WTC11 (cell line): ENCODE measurements at regions not wholly inside any gene's neighbourhood (a gene's known extent, or its start where the extent isn't known, plus 50 kb on each side); places are given as distances from the start of the nearest gene placed in this dataset.

ENCODE experiments used
- ATAC-seq: fragments of 200-7000 bp; cut with Tn5 transposase; 2 replicates; pipeline ENCODE4 v1.10.0; 2021; ENCODE audit warnings: mild to moderate bottlenecking, moderate library complexity
- CTCF ChIA-PET: fragments of 300-600 bp; sonication (Branson Sonifier 250); formaldehyde crosslinking; loops from one replicate; lab custom pipeline; 2021; ENCODE audit warnings: antibody characterized with exemption; lab: Charles Lee
- POLR2A ChIA-PET: fragments of 350-600 bp; sonication (Branson Sonifier 250); formaldehyde crosslinking; loops from one replicate; lab custom pipeline; 2021; ENCODE audit warnings: antibody characterized with exemption; lab: Charles Lee
- DNase-seq: peaks from one replicate; pipeline ENCODE4 v3.0.0; 2021; ENCODE audit warnings: low spot score
- H3K27ac Mint-ChIP-seq: 2 replicates; pipeline ENCODE4 v1.8.0; 2021; ENCODE audit warnings: mixed read lengths
- H3K27me3 Mint-ChIP-seq: 2 replicates; pipeline ENCODE4 v1.8.0; 2021; ENCODE audit warnings: low read depth, mild to moderate bottlenecking, moderate library complexity, mixed read lengths
- H3K36me3 Mint-ChIP-seq: 2 replicates; pipeline ENCODE4 v1.8.0; 2021; ENCODE audit warnings: mixed read lengths
- H3K4me1 Mint-ChIP-seq: 2 replicates; pipeline ENCODE4 v1.8.0; 2022; ENCODE audit warnings: mixed read lengths
- H3K4me3 Mint-ChIP-seq: 2 replicates; pipeline ENCODE4 v1.8.0; 2021; ENCODE audit warnings: mild to moderate bottlenecking, moderate library complexity, mixed read lengths
- H3K9me3 Mint-ChIP-seq: 2 replicates; pipeline ENCODE4 v1.8.0; 2021; ENCODE audit warnings: mixed read lengths
- AFF4 ChIP-seq: sonication (generic); formaldehyde crosslinking; IDR thresholded peaks from 2 replicates; pipeline ENCODE4 v1.8.1; 2023; ENCODE audit warnings: mild to moderate bottlenecking, missing genetic modification reagents, borderline replicate concordance
- E2F1 ChIP-seq: sonication (generic); formaldehyde crosslinking; IDR thresholded peaks from 2 replicates; pipeline ENCODE4 v1.8.0; 2022; ENCODE audit warnings: mild to moderate bottlenecking, missing genetic modification reagents
- FOXK1 ChIP-seq: sonication (generic); formaldehyde crosslinking; IDR thresholded peaks from 2 replicates; pipeline ENCODE4 v1.8.0; 2022; ENCODE audit warnings: mild to moderate bottlenecking, moderate library complexity, missing genetic modification reagents
- GRHL2 ChIP-seq: fragments of 250-450 bp; sonication (Bioruptor Pico); IDR thresholded peaks from 2 replicates; pipeline ENCODE4 v1.8.0; 2022; ENCODE audit warnings: mild to moderate bottlenecking, moderate library complexity; ENCODE audit not compliant: insufficient replicate concordance, severe bottlenecking
- STAT6 ChIP-seq: sonication (generic); formaldehyde crosslinking; conservative IDR thresholded peaks from 2 replicates; pipeline ENCODE4 v1.8.1; 2023; ENCODE audit warnings: mild to moderate bottlenecking, low read depth, missing genetic modification reagents, moderate library complexity
- TCF7 ChIP-seq: sonication (generic); formaldehyde crosslinking; IDR thresholded peaks from 2 replicates; pipeline ENCODE4 v1.8.0; 2022; ENCODE audit warnings: mild to moderate bottlenecking, low read depth, missing genetic modification reagents, moderate library complexity
- ZBTB21 ChIP-seq: sonication (generic); formaldehyde crosslinking; IDR thresholded peaks from 2 replicates; pipeline ENCODE4 v1.8.1; 2023; ENCODE audit warnings: mild to moderate bottlenecking, missing genetic modification reagents, borderline replicate concordance
- ZNF121 ChIP-seq: sonication (generic); formaldehyde crosslinking; IDR thresholded peaks from 2 replicates; pipeline ENCODE4 v1.8.0; 2023; ENCODE audit warnings: missing genetic modification reagents
- ZNF138 ChIP-seq: sonication (generic); formaldehyde crosslinking; conservative IDR thresholded peaks from 2 replicates; pipeline ENCODE4 v1.8.1; 2022; ENCODE audit warnings: mild to moderate bottlenecking, moderate library complexity, missing genetic modification reagents
- ZNF425 ChIP-seq: fragments of 250-450 bp; sonication (Bioruptor Pico); conservative IDR thresholded peaks from 2 replicates; pipeline ENCODE4 v1.9.0; 2021; ENCODE audit warnings: mild to moderate bottlenecking
- TF ChIP-seq, protein P1 (sequence below): sonication (generic); formaldehyde crosslinking; conservative IDR thresholded peaks from 2 replicates; pipeline ENCODE4 v1.8.1; 2022; ENCODE audit warnings: mild to moderate bottlenecking, missing genetic modification reagents
- TF ChIP-seq, protein P2 (sequence below): fragments of 250-450 bp; sonication (Bioruptor Pico); IDR thresholded peaks from 2 replicates; pipeline ENCODE4 v2.1.2; 2022; ENCODE audit warnings: mild to moderate bottlenecking, moderate library complexity

- TF ChIP-seq, protein P1, sequence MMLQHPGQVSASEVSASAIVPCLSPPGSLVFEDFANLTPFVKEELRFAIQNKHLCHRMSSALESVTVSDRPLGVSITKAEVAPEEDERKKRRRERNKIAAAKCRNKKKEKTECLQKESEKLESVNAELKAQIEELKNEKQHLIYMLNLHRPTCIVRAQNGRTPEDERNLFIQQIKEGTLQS (CRISPR knock-in tag): no peak
These were observed 113.1 kb upstream of the TMCC3 start (continued) for GRCh38 chr12:94763462-94763861.

- Mint-ChIP-seq H3K27me3 (peaks cover 4% of the 10 kb centered on the region), H3K27ac (no peak overlapping the region), H3K4me3 (no peak overlapping the region), H3K9me3 (no peaks in the 10 kb centered on the region), H3K36me3 (no peaks in the 10 kb centered on the region), H3K4me1 (peaks cover 1% of the 10 kb centered on the region; the same call in 1 of the 2 replicates)
- TF ChIP-seq, protein P2, sequence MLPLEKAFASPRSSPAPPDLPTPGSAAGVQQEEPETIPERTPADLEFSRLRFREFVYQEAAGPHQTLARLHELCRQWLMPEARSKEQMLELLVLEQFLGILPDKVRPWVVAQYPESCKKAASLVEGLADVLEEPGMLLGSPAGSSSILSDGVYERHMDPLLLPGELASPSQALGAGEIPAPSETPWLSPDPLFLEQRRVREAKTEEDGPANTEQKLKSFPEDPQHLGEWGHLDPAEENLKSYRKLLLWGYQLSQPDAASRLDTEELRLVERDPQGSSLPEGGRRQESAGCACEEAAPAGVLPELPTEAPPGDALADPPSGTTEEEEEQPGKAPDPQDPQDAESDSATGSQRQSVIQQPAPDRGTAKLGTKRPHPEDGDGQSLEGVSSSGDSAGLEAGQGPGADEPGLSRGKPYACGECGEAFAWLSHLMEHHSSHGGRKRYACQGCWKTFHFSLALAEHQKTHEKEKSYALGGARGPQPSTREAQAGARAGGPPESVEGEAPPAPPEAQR (CRISPR knock-in tag): no peak
- no peak for TF ChIP-seq FOXK1 (CRISPR knock-in tag)
- TF ChIP-seq ZNF121 (CRISPR knock-in tag): no peak
- TF ChIP-seq ZNF138 (CRISPR knock-in tag): no peak
- no peak for TF ChIP-seq AFF4 (CRISPR knock-in tag)
- TF ChIP-seq TCF7 (CRISPR knock-in tag): no peak
- TF ChIP-seq ZBTB21 (CRISPR knock-in tag): no peak
- TF ChIP-seq E2F1 (CRISPR knock-in tag): no peak
- TF ChIP-seq GRHL2 (CRISPR knock-in tag): no peak
- TF ChIP-seq STAT6 (CRISPR knock-in tag): no peak
- TF ChIP-seq ZNF425 (CRISPR knock-in tag): no peak
- ATAC-seq (no peak), DNase-seq (no peak)
- CTCF ChIA-PET: interaction anchor here (0.6 to 1.3 kb wide), 4 partner anchors 14 to 112 kb away, joined by 3 to 5 read pairs (median 4); no protein-coding TSS in a partner anchor
- POLR2A ChIA-PET: no interaction called here
These were observed 112.6 kb upstream of the TMCC3 start for GRCh38 chr12:94762943-94763342.
